ENCODE measurements at regions not wholly inside any gene's neighbourhood (a gene's known extent, or its start where the extent isn't known, plus 50 kb on each side); places are given as distances from the start of the nearest gene placed in this dataset.

DNA sequence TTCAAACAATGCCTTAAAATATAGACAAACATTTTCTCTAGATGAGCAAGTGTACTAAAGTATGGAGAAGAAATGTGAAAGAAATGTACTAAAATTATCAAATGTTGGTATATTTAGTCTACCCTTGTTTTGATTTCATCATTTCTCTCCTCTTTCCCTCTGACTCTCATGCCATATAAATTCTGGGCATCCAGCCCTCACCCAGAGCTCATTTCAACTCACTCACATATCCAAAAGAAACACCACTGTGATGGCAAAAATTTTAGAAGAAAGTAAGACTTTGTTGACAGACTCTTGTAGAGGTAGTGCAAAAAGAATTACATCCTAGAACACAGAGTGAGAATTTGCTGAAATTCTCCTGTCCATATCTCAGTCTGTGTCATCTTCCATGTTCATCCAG lies 377.8 kb upstream of the SUCLG2 start:
- TF ChIP-seq, protein P1, sequence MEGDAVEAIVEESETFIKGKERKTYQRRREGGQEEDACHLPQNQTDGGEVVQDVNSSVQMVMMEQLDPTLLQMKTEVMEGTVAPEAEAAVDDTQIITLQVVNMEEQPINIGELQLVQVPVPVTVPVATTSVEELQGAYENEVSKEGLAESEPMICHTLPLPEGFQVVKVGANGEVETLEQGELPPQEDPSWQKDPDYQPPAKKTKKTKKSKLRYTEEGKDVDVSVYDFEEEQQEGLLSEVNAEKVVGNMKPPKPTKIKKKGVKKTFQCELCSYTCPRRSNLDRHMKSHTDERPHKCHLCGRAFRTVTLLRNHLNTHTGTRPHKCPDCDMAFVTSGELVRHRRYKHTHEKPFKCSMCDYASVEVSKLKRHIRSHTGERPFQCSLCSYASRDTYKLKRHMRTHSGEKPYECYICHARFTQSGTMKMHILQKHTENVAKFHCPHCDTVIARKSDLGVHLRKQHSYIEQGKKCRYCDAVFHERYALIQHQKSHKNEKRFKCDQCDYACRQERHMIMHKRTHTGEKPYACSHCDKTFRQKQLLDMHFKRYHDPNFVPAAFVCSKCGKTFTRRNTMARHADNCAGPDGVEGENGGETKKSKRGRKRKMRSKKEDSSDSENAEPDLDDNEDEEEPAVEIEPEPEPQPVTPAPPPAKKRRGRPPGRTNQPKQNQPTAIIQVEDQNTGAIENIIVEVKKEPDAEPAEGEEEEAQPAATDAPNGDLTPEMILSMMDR (IDR thresholded peaks at IDR 0.05) = no peak
- no peak for TF ChIP-seq POLR2A (IDR thresholded peaks at IDR 0.05; ENCODE audit: low read depth)
- TF ChIP-seq EP300 (IDR thresholded peaks at IDR 0.05) = no peak
